Cardiac muscle cell (in vitro differentiated cells and primary cell): ENCODE measurements at regions not wholly inside any gene's neighbourhood (a gene's known extent, or its start where the extent isn't known, plus 50 kb on each side); places are given as distances from the start of the nearest gene placed in this dataset.

Experiments
- DNase-seq, 2 donors: peaks; one replicate each; pipeline versions ENCODE4 v3.0.0 to v3.0.0-alpha.2; 2010 to 2017; ENCODE audit warnings: low read depth in 1 of 2, low spot score in 1 of 2
- H3K27ac ChIP-seq: fragments of 200-600 bp; sonication (generic); 2 replicates; pipeline ENCODE4 v1.5.1; 2016
- H3K27me3 ChIP-seq: fragments of 200-600 bp; sonication (generic); 2 replicates; pipeline ENCODE4 v1.6.0; 2016; ENCODE audit warnings: control low read depth
- H3K36me3 ChIP-seq: fragments of 200-600 bp; sonication (generic); 2 replicates; pipeline ENCODE4 v1.5.1; 2016; ENCODE audit warnings: control low read depth
- H3K4me1 ChIP-seq: fragments of 200-600 bp; sonication (generic); 2 replicates; pipeline ENCODE4 v1.8.1; 2017; ENCODE audit warnings: low read depth, mild to moderate bottlenecking, mixed run types
- H3K4me3 ChIP-seq: fragments of 200-600 bp; sonication (generic); 2 replicates; pipeline ENCODE4 v1.5.1; 2016; ENCODE audit warnings: mild to moderate bottlenecking
- H3K9me3 ChIP-seq: fragments of 200-600 bp; sonication (generic); 2 replicates; pipeline ENCODE4 v1.5.1; 2017; ENCODE audit warnings: low read depth, mild to moderate bottlenecking, control low read depth
- TF ChIP-seq, protein P1 (sequence below): IDR thresholded peaks from 2 replicates; pipeline ENCODE4 v1.5.1; 2012; ENCODE audit warnings: low read depth, mild to moderate bottlenecking, low read length

DNA sequence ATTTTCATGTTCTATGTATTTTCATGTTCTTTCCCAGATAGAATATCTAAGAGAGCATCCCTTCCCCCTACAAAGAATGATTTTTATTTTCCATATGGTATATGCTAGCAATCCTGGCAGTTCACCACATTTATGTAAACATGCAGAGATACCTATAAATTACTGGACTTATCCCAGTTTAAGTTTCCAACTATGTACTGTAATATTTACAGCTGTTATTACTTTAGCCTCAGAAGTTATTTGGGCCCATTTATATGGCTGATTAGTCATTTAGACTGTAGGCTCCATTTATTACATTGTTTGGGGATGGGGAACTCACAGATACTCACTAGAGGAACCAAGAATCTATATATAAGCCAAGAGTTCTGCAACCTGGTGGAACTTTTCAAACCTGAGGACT lies 84.8 kb upstream of the WARS2 start:
- H3K9me3 ChIP-seq, result no peaks in the 10 kb centered on the region
- TF ChIP-seq, protein P1, sequence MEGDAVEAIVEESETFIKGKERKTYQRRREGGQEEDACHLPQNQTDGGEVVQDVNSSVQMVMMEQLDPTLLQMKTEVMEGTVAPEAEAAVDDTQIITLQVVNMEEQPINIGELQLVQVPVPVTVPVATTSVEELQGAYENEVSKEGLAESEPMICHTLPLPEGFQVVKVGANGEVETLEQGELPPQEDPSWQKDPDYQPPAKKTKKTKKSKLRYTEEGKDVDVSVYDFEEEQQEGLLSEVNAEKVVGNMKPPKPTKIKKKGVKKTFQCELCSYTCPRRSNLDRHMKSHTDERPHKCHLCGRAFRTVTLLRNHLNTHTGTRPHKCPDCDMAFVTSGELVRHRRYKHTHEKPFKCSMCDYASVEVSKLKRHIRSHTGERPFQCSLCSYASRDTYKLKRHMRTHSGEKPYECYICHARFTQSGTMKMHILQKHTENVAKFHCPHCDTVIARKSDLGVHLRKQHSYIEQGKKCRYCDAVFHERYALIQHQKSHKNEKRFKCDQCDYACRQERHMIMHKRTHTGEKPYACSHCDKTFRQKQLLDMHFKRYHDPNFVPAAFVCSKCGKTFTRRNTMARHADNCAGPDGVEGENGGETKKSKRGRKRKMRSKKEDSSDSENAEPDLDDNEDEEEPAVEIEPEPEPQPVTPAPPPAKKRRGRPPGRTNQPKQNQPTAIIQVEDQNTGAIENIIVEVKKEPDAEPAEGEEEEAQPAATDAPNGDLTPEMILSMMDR, result no peak
- peaks cover 15% of the 10 kb centered on the region for H3K4me1 ChIP-seq
- H3K4me3 ChIP-seq, result no peak overlapping the region
- H3K36me3 ChIP-seq, result no peaks in the 10 kb centered on the region
- no peak overlapping the region for H3K27ac ChIP-seq
- no peak for DNase-seq
- H3K27me3 ChIP-seq, result no peaks in the 10 kb centered on the region

DNA sequence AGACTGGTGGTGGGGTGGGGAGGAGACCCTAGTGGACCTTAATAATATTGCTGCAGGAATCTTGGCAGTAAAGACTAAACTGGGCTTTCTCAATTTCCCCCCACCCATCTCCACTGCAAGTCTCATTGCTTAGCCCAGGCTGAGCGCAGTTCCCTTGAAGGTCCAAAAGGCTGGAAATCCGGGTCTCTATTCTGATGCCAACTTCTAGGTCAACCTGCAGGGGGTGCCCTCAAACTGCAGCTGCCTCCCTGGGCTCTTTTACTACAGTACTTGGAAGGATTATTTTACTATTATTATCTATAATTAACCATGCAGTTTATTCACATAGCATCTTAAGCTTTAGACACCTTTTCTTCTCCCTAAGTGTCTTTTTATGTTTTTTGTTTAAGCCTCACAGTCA lies 85.4 kb upstream of the WARS2 start:
- no peak overlapping the region for H3K4me3 ChIP-seq
- TF ChIP-seq, protein P1, result no peak
- H3K9me3 ChIP-seq, result no peaks in the 10 kb centered on the region
- no peaks in the 10 kb centered on the region for H3K27me3 ChIP-seq
- no peaks in the 10 kb centered on the region for H3K36me3 ChIP-seq
- DNase-seq, result no peak
- no peak overlapping the region for H3K27ac ChIP-seq
- H3K4me1 ChIP-seq, result peaks cover 15% of the 10 kb centered on the region

DNA sequence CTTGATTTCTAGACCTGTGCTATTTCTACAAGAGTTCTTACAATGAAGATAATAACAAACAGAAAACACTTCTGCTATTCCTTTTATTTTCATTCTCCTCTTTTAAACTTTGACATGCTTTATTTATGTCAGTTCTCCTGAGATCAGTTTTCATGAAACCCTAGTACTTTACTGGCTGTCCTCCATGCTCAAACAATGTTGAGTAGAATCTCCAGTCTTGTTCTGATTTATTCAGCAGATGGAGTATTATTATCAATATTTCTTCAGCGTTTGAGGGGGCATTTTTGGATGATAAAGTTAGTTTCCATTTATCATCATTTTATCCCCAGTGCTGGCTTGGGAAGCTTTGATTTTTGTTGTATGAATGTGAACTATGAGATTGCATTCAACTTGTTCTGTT lies 85.9 kb upstream of the WARS2 start:
- no peak for DNase-seq
- peaks cover 15% of the 10 kb centered on the region for H3K4me1 ChIP-seq
- H3K9me3 ChIP-seq, result no peaks in the 10 kb centered on the region
- no peaks in the 10 kb centered on the region for H3K36me3 ChIP-seq
- no peak overlapping the region for H3K27ac ChIP-seq
- TF ChIP-seq, protein P1, result no peak
- no peak overlapping the region for H3K4me3 ChIP-seq
- H3K27me3 ChIP-seq, result no peaks in the 10 kb centered on the region

DNA sequence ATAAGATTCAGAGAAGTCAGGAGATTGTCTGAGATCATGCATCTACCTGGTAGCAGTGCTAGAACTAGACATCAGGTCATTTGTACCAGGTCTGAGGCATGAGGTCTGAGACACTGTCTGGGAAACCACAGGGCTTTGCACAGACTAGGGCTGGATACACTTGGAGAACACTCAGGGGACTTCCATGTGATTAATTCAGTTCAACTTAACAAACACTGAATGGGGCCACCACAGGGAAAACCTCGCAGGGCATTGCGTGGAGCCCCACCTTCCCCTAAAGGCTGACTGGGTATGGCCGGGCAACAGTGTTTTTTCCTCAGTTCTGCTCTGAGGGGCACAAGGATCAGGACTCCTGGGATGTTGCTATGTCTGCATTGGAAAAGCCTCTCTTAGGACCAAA lies 86.5 kb upstream of the WARS2 start:
- DNase-seq, result no peak
- H3K36me3 ChIP-seq, result no peaks in the 10 kb centered on the region
- H3K4me3 ChIP-seq, result no peak overlapping the region
- H3K4me1 ChIP-seq, result peaks cover 15% of the 10 kb centered on the region
- H3K27ac ChIP-seq, result peak overlapping the region; percentile 52
- H3K9me3 ChIP-seq, result no peaks in the 10 kb centered on the region
- TF ChIP-seq, protein P1, result no peak
- no peaks in the 10 kb centered on the region for H3K27me3 ChIP-seq

DNA sequence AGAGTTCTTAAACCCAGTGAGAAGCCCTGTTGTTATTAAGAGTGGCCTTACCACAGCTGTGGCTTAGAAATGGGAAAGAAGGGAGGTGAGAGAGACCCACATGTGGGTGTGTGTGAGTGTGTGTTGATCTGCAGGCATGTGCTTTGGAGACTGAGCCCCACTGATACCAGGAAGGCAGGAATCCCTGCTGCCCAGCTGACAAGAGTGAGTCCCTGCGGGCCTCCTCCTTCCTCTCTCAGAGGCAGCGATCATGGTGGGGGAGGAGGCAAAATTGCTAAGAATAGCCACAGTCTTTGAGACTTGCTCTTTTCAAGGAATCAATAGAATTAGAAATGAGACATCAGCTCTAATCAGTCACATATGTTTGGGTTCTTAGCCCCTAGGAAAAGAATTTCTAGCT lies 87.0 kb upstream of the WARS2 start:
- peak; percentile 3 to 42 for DNase-seq
- peaks cover 15% of the 10 kb centered on the region for H3K4me1 ChIP-seq
- no peaks in the 10 kb centered on the region for H3K27me3 ChIP-seq
- H3K9me3 ChIP-seq, result no peaks in the 10 kb centered on the region
- H3K27ac ChIP-seq, result peak overlapping the region; percentile 52
- H3K36me3 ChIP-seq, result no peaks in the 10 kb centered on the region
- no peak overlapping the region for H3K4me3 ChIP-seq
- TF ChIP-seq, protein P1, result no peak
